Peyer's patch (tissue), 4 donors: ENCODE measurements at regions not wholly inside any gene's neighbourhood (a gene's known extent, or its start where the extent isn't known, plus 50 kb on each side); places are given as distances from the start of the nearest gene placed in this dataset.
"Not testable (repeated sequence)": the region's sequence is repeated elsewhere in the genome, so short reads cannot be mapped to it uniquely, and the experiment has no call there.

Experiments
- DNase-seq, 3 donors: peaks; one replicate each; pipeline ENCODE4 v3.0.0-alpha.2; 2017 to 2019
- H3K27ac ChIP-seq, 4 donors: fragments of 200-600 bp; sonication (generic); one replicate each; pipeline ENCODE4 v1.5.1; 2016 to 2019
- H3K27me3 ChIP-seq, 2 donors: fragments of 200-600 bp; sonication (generic); one replicate each; pipeline ENCODE4 v1.5.1; 2019
- H3K36me3 ChIP-seq, 3 donors: fragments of 200-600 bp; sonication (generic); one replicate each; pipeline ENCODE4 v1.5.1; 2016 to 2019
- H3K4me1 ChIP-seq, 4 donors: fragments of 200-600 bp; sonication (generic); one replicate each; pipeline ENCODE4 v1.5.1; 2016 to 2019
- H3K4me3 ChIP-seq, 4 donors: fragments of 200-600 bp; sonication (generic); 1 replicate in 3 of 4; 2 replicates in 1 of 4; pipeline ENCODE4 v1.5.1; 2016 to 2019; ENCODE audit warnings: mild to moderate bottlenecking in 1 of 4
- H3K9me3 ChIP-seq, 4 donors: fragments of 200-600 bp; sonication (generic); one replicate each; pipeline ENCODE4 v1.5.1; 2016 to 2019; ENCODE audit warnings: mild to moderate bottlenecking in 1 of 4

- H3K9me3 ChIP-seq, H3K27me3 ChIP-seq, DNase-seq, H3K27ac ChIP-seq, H3K4me3 ChIP-seq, H3K4me1 ChIP-seq, H3K36me3 ChIP-seq: not testable (repeated sequence)
Measured at GRCh38 chr15:22631789-22632188, 154.7 kb upstream of the NIPA1 start.

- not testable (repeated sequence) for H3K4me3 ChIP-seq, DNase-seq, H3K9me3 ChIP-seq, H3K36me3 ChIP-seq, H3K27me3 ChIP-seq, H3K27ac ChIP-seq, H3K4me1 ChIP-seq
Measured at GRCh38 chr15:22639983-22640382, 146.5 kb upstream of the NIPA1 start.

GRCh38 chr15:22649458-22649857, 137.0 kb upstream of the NIPA1 start:
- not testable (repeated sequence) for H3K27ac ChIP-seq, H3K36me3 ChIP-seq, H3K9me3 ChIP-seq, H3K27me3 ChIP-seq, DNase-seq, H3K4me1 ChIP-seq, H3K4me3 ChIP-seq

DNA sequence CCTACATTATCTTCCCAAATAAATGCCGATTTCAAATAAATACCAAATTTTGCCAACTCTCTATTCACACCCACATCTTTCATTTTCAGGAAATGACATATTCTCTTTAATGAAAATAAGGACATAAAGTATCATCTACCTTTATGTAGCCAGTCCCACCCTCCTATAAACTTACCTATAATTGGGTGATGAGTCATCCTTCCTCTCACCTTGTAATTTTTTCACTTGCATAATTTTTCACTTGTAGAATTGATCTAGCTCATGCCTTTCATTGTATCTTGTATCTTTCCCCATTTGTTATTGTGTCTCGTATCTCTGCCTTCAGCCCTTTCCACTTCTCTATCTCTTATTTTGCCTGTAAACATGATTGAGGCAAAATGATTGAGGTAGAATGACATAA, 135.3 kb upstream of the NIPA1 start:
- not testable (repeated sequence) for DNase-seq, H3K27me3 ChIP-seq, H3K9me3 ChIP-seq, H3K4me3 ChIP-seq, H3K4me1 ChIP-seq, H3K27ac ChIP-seq, H3K36me3 ChIP-seq

GRCh38 chr15:22664294-22665058, 122.0 kb upstream of the NIPA1 start:
- peak overlapping the region; percentile 83 to 88 (median 85) for H3K27ac ChIP-seq

DNA sequence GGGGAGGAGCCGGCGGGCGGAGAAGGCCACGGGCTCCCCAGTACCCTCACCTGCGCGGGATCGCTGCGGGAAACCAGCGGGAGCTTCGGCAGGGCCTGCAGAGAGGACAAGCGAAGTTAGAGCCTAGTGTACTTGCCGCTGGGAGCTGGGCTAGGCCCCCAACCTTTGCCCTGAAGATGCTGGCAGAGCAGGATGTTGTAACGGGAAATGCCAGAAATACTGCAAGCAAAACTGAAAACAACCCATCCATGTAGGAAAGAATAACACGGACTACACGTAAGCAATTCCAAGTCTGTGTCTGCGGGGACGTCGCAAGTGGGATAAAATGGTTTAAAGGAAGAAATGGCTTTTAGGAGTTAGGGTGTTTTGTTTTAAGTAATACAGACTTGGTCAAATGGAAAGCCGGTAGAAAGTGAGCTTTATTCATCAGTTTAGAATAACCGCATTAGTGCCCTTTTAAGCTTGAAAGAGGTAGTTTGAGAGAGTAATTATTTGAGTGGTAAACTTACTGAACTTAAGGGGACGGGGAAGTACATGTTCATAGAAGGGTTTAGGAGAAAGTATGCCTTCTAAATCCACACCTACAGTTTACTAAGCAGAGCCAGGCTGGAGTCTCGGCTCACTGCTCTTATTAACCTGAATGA, 121.3 kb upstream of the NIPA1 start:
- H3K36me3 ChIP-seq, H3K4me1 ChIP-seq, H3K9me3 ChIP-seq, H3K27me3 ChIP-seq: not testable (repeated sequence)
- DNase-seq = peak in 1 of 3 donors; percentile 29
- peak overlapping the region; percentile 53 to 67 (median 62) for H3K4me3 ChIP-seq
- peak overlapping the region; percentile 83 to 88 (median 85) for H3K27ac ChIP-seq

More at GRCh38 chr15:22664294-22665058, 122.0 kb upstream of the NIPA1 start:
- not testable (repeated sequence) for H3K27me3 ChIP-seq, H3K9me3 ChIP-seq, H3K36me3 ChIP-seq, H3K4me1 ChIP-seq
- peak overlapping the region; percentile 53 to 67 (median 62) for H3K4me3 ChIP-seq
- DNase-seq = peak; percentile 28 to 54 (median 47)

GRCh38 chr15:22665711-22666110, 120.7 kb upstream of the NIPA1 start:
- Histone ChIP-seq H3K27ac (peak overlapping the region; percentile 83 to 88 (median 85)), H3K4me3 (peak overlapping the region in 3 of 4 donors; percentile 60 to 67 (median 63))
- H3K9me3 ChIP-seq, H3K36me3 ChIP-seq, H3K27me3 ChIP-seq, DNase-seq, H3K4me1 ChIP-seq: not testable (repeated sequence)

DNA sequence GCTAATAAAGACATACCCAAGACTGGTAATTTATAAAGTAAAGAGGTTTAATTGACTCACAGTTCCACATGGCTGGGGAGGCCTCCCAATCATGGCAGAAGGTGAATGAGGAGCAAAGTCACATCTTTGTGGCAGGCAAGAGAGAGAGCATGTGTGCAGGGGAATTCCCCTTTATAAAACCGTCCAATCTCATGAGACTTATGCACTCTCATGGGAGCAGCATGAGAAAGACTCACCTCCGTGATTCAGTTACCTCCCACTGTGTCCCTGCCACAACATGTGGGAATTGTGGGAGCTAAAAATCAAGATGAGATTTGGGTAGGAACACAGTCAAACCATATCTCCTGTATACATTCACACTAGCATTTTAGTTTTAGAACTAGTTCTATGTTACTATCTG, 101.7 kb upstream of the NIPA1 start:
- not testable (repeated sequence) for H3K27me3 ChIP-seq, DNase-seq, H3K36me3 ChIP-seq, H3K9me3 ChIP-seq, H3K27ac ChIP-seq, H3K4me3 ChIP-seq, H3K4me1 ChIP-seq

DNA sequence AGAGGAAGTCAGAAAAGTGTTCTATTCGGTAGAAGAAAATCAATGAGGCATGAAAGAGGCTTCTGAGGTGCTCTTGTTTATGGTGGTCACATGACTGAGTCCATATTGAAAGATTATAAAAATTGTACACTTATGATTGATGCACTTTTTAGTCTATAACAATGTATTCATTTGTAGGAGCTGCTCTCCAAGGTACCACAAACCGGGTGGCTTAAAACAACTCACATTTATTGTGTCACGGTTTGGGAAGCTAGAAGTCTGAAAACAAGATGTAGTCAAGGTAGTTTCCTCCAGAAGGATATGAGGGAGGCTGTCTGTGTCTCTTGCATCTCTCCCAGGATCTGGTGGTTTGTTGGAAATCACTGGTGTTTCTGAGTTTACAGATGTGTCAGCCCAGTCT, 86.6 kb upstream of the NIPA1 start:
- H3K9me3 ChIP-seq, H3K4me1 ChIP-seq, H3K27me3 ChIP-seq, H3K36me3 ChIP-seq, H3K27ac ChIP-seq, DNase-seq, H3K4me3 ChIP-seq: not testable (repeated sequence)

DNA sequence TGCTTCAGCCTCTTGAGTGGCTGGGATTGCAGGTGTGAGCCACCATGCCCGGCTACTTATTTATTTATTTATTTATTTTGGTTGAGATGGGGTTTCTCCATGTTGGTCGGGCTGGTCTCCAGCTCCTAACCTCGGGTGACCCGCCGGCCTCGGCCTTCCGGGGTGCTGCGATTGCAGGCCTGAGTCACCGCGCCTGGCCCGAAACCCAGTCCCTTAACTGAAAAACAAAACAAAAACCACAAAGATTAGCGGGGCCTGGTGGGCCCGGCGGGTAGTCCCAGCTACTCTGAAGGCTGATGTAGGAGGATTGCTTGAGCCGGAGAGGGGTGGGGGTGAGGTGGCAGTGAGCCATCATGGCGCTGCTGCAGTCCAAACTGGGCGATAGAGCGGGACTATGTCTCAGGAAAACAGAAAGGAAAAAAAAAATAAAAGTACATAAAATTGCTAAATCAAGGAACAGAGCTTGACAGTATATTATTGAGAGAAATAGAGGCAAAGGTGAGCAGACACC, 75.6 kb upstream of the NIPA1 start:
- H3K27ac ChIP-seq, H3K27me3 ChIP-seq, H3K36me3 ChIP-seq, H3K4me3 ChIP-seq, H3K4me1 ChIP-seq, DNase-seq, H3K9me3 ChIP-seq: not testable (repeated sequence)

- DNase-seq, H3K4me1 ChIP-seq, H3K9me3 ChIP-seq, H3K4me3 ChIP-seq, H3K36me3 ChIP-seq, H3K27ac ChIP-seq, H3K27me3 ChIP-seq: not testable (repeated sequence)
Measured at GRCh38 chr15:22713933-22714332, 72.5 kb upstream of the NIPA1 start.

- H3K36me3 ChIP-seq, H3K27me3 ChIP-seq, H3K9me3 ChIP-seq, H3K27ac ChIP-seq, H3K4me1 ChIP-seq, DNase-seq: not testable (repeated sequence)
- peak overlapping the region in 2 of 4 donors; percentile 19 to 34 for H3K4me3 ChIP-seq
Measured at GRCh38 chr15:22714358-22715132, 71.9 kb upstream of the NIPA1 start.

- H3K9me3 ChIP-seq, H3K27ac ChIP-seq, H3K4me3 ChIP-seq, H3K27me3 ChIP-seq, DNase-seq, H3K4me1 ChIP-seq, H3K36me3 ChIP-seq: not testable (repeated sequence)
Measured at GRCh38 chr15:22715133-22715845, 71.2 kb upstream of the NIPA1 start.
